GM18519 (cell line): ENCODE measurements at regions not wholly inside any gene's neighbourhood (a gene's known extent, or its start where the extent isn't known, plus 50 kb on each side); places are given as distances from the start of the nearest gene placed in this dataset.

ENCODE experiments used
- ATAC-seq: cut with Tn5 transposase; IDR thresholded peaks from one replicate; pipeline ENCODE4 v1.9.1; 2021; ENCODE audit warnings: mild to moderate bottlenecking, moderate library complexity; ENCODE audit not compliant: unreplicated experiment, low FRiP score

DNA sequence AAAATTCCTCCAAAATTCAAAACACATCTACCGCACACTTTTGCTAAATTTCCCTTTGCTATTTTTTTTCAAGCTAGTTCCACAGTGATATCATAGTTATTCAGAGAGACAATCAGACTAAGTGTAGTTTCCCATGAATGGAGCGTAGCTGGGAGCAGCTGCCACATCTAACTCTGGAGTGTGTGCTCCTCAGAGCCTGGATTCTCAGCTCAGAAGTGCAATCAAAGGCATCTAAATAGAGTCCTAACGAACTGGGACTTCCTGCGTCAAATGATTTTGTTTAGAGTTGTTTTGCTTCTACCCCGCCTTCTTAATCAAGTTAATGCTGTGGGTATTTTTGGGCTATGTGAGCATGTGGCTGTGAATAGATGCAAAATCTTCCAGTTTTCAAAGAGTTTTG, 160.3 kb downstream of the TMEM18 start:
- no peak for ATAC-seq

- ATAC-seq: no peak
Measured at GRCh38 chr2:516131-516530, 161.1 kb downstream of the TMEM18 start.

- no peak for ATAC-seq
Measured at GRCh38 chr2:515441-516127, 161.6 kb downstream of the TMEM18 start.

GRCh38 chr2:513981-514706, 163.1 kb downstream of the TMEM18 start:
- ATAC-seq: no peak

GRCh38 chr2:510839-511238, 166.4 kb downstream of the TMEM18 start:
- ATAC-seq: no peak

DNA sequence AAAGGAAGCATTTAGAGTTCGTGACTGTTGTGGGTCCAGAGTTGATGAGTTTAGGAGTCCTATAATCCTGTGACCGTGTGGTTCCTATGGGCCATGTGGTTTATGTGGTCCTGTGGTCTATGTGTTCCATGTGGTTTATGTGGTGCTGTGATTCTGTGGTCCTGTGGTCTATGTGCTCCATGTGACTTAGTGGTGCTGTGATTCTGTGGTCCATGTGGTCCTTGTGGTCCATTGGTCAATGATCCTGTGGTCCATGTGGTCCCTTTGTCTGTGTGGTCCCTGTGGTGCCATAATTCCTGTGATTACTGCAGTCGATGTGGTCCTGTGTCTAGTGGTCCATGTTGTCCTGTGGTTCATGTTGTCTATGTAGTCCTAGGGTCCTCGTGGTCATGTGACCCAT, 167.3 kb downstream of the TMEM18 start:
- no peak for ATAC-seq

GRCh38 chr2:508121-508520, 169.1 kb downstream of the TMEM18 start:
- ATAC-seq: no peak

- ATAC-seq: no peak
Measured at GRCh38 chr2:506866-507265, 170.3 kb downstream of the TMEM18 start.

GRCh38 chr2:506451-506850, 170.8 kb downstream of the TMEM18 start:
- no peak for ATAC-seq

DNA sequence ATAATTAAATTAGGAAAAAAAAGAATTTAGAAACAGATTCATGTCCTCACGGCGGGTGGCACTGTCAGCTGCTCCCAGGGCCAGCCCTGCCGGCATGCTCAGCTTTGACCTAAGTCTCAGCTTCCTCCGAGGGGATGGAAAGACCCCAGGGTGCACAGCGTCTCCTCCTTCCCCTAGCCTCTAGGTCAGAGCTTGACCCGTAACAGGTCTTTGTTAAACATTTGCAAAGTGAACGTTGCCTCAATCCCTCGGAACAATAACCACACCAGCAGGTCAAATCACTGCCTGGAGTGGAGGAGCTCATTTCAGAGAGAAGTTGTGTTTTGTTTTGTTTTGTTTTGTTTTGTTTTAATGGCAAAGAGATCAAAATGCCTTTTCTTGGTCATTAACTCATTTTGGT, 171.3 kb downstream of the TMEM18 start:
- no peak for ATAC-seq

- no peak for ATAC-seq
Measured at GRCh38 chr2:503288-503999, 173.8 kb downstream of the TMEM18 start.

GRCh38 chr2:502831-503230, 174.4 kb downstream of the TMEM18 start:
- ATAC-seq: no peak

DNA sequence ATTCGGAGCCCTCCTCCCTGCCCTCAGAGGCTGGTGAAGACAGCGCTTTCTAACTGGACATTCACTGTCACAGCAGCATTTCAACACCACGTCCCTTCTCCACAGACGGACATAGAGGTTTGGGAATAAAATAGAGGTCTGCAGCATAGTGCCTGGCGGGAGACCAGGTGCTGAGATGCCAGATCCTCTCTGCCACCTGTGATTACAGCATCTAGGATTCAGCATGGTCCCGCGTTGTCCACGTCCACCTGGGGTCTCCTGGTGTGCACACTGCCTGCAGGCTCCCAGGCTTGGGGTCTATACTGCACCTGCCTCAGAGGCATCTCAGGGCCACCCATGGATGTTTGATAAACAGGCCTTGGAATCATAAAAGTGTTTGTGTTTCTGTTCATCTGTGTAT, 175.5 kb downstream of the TMEM18 start:
- no peak for ATAC-seq

DNA sequence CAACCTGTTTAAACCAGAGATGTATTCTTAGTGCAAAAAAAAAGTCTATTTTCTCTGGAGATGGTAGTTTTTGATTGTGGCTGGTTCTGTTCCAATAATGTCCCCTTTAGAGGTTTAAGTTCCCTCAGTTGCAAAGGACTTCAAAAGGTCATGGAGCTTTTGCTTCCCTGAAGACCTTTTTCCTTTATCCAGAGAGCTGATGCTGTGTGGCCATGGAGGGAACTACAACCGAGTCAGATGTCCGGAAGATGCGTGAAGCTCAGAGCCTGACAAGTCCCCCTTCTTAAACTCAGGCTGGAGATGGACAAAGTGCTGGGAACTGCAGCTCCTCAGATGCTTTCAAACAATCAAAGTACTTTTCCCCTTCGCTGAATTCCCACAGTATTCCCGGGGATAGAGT, 176.1 kb downstream of the TMEM18 start:
- no peak for ATAC-seq

DNA sequence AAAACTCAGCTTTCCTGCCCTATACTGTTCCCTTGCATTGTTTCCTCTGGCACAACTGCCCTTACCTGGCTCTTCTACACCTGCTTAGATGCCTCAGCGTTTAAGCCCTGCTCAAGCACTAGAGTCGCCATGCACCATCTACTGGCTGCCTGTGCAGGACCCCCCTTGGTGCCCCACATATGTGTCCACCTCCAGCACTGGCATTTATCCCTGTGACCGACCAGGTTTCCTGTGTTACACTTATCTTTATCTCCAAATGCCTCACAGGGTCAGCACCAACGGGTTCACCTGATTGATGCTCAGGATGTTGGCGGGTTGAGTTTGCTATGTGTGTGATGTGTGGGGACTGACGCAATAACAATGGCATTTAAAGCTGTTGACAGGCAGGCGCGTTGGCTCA, 177.5 kb downstream of the TMEM18 start:
- ATAC-seq: no peak

GRCh38 chr2:498493-499178, 178.6 kb downstream of the TMEM18 start:
- ATAC-seq: no peak

DNA sequence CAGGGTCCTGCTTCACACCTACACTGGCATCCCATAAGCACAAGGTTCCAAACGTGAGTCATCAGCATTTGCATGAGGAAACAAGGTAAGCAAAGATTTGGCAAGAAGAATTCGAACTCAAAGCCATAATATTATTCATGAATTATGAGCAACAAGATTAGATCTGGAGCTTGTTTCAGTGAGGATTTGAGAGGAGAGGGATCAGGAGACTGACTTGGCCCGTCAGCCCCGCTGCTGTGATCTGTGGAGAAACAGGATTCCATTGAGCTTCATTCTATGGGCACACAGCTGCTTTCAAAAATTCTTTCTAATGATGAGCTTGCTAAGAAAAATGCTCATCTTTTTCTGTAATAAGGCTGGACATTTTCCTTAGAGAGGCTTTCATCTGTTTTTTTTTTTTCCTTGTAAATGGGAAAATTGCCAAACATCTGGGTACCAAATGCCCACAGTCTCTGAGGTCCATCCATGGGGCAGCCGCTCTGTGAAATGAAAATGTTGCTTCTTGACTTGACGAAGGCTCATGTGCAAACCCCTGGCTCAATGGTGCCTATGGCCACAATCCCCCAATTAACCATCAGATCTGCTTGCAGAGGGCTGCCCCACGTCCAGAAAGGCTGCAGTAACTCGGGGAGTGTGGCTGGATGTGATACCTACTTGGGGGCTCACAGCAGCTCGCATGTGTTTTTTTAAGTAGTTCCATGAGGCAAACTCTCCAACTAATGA, 179.3 kb downstream of the TMEM18 start:
- no peak for ATAC-seq

DNA sequence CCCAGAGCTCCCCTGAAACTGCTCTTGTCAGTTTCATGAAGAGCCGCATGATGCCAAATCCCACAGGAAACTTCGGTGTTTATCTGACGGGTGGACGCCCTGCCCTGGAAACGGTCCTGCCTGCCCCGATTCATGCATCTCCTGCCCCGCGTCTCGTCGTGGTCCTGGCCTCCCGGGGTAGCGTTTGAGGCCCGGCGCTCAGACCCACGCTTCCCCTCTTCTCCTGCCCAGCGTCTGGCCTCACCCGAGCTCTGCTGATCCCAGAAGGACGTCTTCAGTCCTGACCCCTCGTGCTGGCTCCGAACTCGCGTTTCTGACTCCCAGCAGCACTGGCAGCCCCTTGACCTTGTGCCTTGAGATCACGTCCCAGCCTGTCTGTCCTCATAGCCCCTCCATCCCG, 180.5 kb downstream of the TMEM18 start:
- ATAC-seq: no peak

DNA sequence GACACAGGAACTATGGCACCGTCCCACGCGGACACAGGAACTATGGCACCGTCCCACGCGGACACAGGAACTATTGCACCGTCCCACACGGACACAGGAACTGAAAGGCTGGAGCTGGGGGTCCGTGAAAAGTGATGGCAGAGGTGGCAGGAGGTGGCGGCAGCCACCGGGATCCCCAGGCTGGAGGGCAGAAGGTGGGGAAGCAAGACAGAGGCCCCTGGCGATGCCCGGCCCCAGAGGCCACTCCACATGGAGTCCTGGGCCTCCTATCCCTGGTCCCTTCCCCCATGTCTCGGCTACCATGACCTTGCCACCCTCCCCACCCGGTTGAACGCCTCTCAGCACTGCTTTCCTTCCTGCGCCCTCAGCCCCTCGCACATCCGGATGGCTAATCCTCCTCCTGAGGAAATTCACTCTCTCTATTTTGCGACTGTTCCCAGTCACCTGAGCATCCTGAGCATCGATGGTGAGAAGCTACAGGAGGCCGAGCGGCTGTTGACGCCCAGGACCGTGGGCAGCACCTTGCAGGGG, 181.4 kb downstream of the TMEM18 start:
- ATAC-seq: no peak

- no peak for ATAC-seq
Measured at GRCh38 chr2:494853-495252, 182.4 kb downstream of the TMEM18 start.
